GM12874 (cell line): ENCODE measurements at regions not wholly inside any gene's neighbourhood (a gene's known extent, or its start where the extent isn't known, plus 50 kb on each side); places are given as distances from the start of the nearest gene placed in this dataset.

Source experiments
- CTCF ChIP-seq: IDR thresholded peaks from 2 replicates; pipeline ENCODE4 v1.5.1; 2011; ENCODE audit warnings: low read depth, mild to moderate bottlenecking, control low read depth, low read length, moderate library complexity; ENCODE audit not compliant: insufficient read depth

- TF ChIP-seq CTCF: peak; percentile 89
Observed at GRCh38 chr6:110039364-110039980, 61.4 kb downstream of the GPR6 start.

GRCh38 chr6:110039981-110040383, 61.9 kb downstream of the GPR6 start:
- TF ChIP-seq CTCF: peak; percentile 52

- TF ChIP-seq CTCF: no peak
Observed at GRCh38 chr6:110040716-110041115, 62.6 kb downstream of the GPR6 start.

GRCh38 chr6:110041126-110041525, 63.0 kb downstream of the GPR6 start:
- TF ChIP-seq CTCF: no peak

- no peak for TF ChIP-seq CTCF
Observed at GRCh38 chr6:110041830-110042229, 63.7 kb downstream of the GPR6 start.

GRCh38 chr6:110042670-110043296, 64.7 kb downstream of the GPR6 start:
- TF ChIP-seq CTCF: no peak

GRCh38 chr6:110043366-110043994, 65.4 kb downstream of the GPR6 start:
- TF ChIP-seq CTCF: no peak
